ENCODE measurements at regions not wholly inside any gene's neighbourhood (a gene's known extent, or its start where the extent isn't known, plus 50 kb on each side); places are given as distances from the start of the nearest gene placed in this dataset.

GRCh38 chr14:45362505-45362904 is 109.5 kb upstream of the MIS18BP1 start:
- H4K91ac ChIP-seq (ENCODE audit: insufficient read depth, low read depth, low read length): no peak overlapping the region
- dilution Hi-C loops (cut with HindIII; ENCODE audit: low sequenced_read_pairs, unreplicated experiment) (no loop called here), in situ Hi-C loops (cut with MboI; ENCODE audit: low sequenced_read_pairs) (no loop called here), intact Hi-C loops (cut with micrococcal nuclease) (no loop called here)
- H4K20me1 ChIP-seq (ENCODE audit: insufficient read depth, low read length): no peaks in the 10 kb centered on the region
- no peaks in the 10 kb centered on the region for H3K4me1 ChIP-seq (ENCODE audit: control insufficient read depth, insufficient read depth, low read length)
- no peak overlapping the region for H2BK5ac ChIP-seq (ENCODE audit: low read depth, low read length, poor library complexity, severe bottlenecking)
- no peaks in the 10 kb centered on the region for H3K27me3 ChIP-seq (ENCODE audit: control insufficient read depth, insufficient read depth, low read length)
- no peak overlapping the region for H4K5ac ChIP-seq (ENCODE audit: low read depth, low read length)
- H2AK9ac ChIP-seq (replicated peaks; ENCODE audit: low read depth, low read length, poor library complexity): no peak overlapping the region
- CTCF ChIA-PET: no interaction called here
- no peak overlapping the region for H3K4ac ChIP-seq (ENCODE audit: low read depth, low read length)
- H3K9ac ChIP-seq (ENCODE audit: low read depth, low read length): no peak overlapping the region
- no peak overlapping the region for H3K4me2 ChIP-seq (ENCODE audit: low read depth, low read length)
- TF ChIP-seq NFE2L2 (IDR thresholded peaks at IDR 0.05; ENCODE audit: low read depth, low read length) (no peak), MAFK (IDR thresholded peaks at IDR 0.05; ENCODE audit: low read depth, low read length) (peak; percentile 58)
- H2BK120ac ChIP-seq (ENCODE audit: low read depth, low read length): no peak overlapping the region
- no peaks in the 10 kb centered on the region for H3K79me1 ChIP-seq (ENCODE audit: low read depth in 1 of 2, low read length in 2 of 2)
- H2AFZ ChIP-seq (replicated peaks; ENCODE audit: low read length, poor library complexity): no peak overlapping the region
- H3K18ac ChIP-seq (ENCODE audit: low read depth, low read length): no peak overlapping the region
- H3K27ac ChIP-seq (ENCODE audit: insufficient read depth, low read length): no peak overlapping the region
- H3K4me3 ChIP-seq (ENCODE audit: insufficient read depth, low read depth, low read length): no peak overlapping the region
- H3K36me3 ChIP-seq (ENCODE audit: control insufficient read depth, insufficient read depth, low read length): no peaks in the 10 kb centered on the region
- H3K14ac ChIP-seq (replicated peaks; ENCODE audit: low read depth, low read length): no peak overlapping the region
- DNase-seq (no peak), ATAC-seq (ENCODE audit: low read depth) (no peak)
- no peak overlapping the region for H4K8ac ChIP-seq (ENCODE audit: low read depth in 2 of 2, low read length in 2 of 2)
- no peak overlapping the region for H2AK5ac ChIP-seq (ENCODE audit: low read depth, low read length)
- WGBS, 2 experiments (ENCODE audit: extremely low coverage in 2 of 2, insufficient read length in 1 of 2): no CpG with 5 or more reads among the region's 1 CpG
- H3K9me1 ChIP-seq (ENCODE audit: insufficient read depth, low read length): no peaks in the 10 kb centered on the region
- no TSS peak for BruUV-seq (replicated peaks)
- no peaks in the 10 kb centered on the region for H3K9me3 ChIP-seq (ENCODE audit: control insufficient read depth, insufficient read depth, low read length)
- H3K56ac ChIP-seq (ENCODE audit: extremely low read depth, insufficient read depth, low read length): no peak overlapping the region
- H3K23ac ChIP-seq (ENCODE audit: low read depth, low read length): no peak overlapping the region
- POLR2A ChIA-PET (ENCODE audit: unreplicated experiment): no interaction called here
- H2BK20ac ChIP-seq (ENCODE audit: low read depth, low read length): no peak overlapping the region
- H2BK15ac ChIP-seq (ENCODE audit: low read depth, low read length): no peak overlapping the region
